ENCODE measurements at regions not wholly inside any gene's neighbourhood (a gene's known extent, or its start where the extent isn't known, plus 50 kb on each side); places are given as distances from the start of the nearest gene placed in this dataset.

DNA sequence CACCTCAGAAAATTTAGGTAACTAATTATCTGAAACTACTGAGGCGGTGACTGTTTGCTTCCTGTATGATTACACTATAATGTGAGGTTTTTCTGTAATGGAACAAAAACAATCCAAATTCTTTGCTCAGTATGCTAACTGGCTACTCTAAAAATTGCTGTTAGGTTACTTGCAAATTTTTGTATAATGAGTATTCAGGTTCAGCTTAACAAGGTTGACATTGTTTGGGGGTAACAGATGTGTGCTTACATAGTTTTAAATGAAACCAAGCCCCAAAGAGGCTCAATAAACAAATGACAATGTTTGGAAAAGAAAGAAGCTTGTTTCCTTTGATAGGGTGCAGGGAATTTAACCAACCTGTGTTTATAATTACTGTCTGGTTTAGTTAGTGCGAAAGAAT, 414.5 kb upstream of the MDFIC2 start:
- TF ChIP-seq CEBPB (IDR thresholded peaks at IDR 0.05) = no peak
- no peak for TF ChIP-seq CTCF (IDR thresholded peaks at IDR 0.05)
- no peak for TF ChIP-seq SREBF2 (IDR thresholded peaks at IDR 0.05)
- no peak for TF ChIP-seq ESRRA (IDR thresholded peaks at IDR 0.05; ENCODE audit: borderline replicate concordance, low read length)
- TF ChIP-seq HOXA7 (CRISPR knock-in tag; IDR thresholded peaks at IDR 0.05) = no peak
- no peak for TF ChIP-seq HDAC2 (IDR thresholded peaks at IDR 0.05)
- no peak for TF ChIP-seq MAX (IDR thresholded peaks at IDR 0.05)
- no peak for TF ChIP-seq RAD21 (conservative IDR thresholded peaks at IDR 0.05 in 1 of 2, IDR thresholded peaks at IDR 0.05 in 1 of 2)
- TF ChIP-seq CHD2 (IDR thresholded peaks at IDR 0.05; ENCODE audit: low read length, partially characterized antibody) = no peak
- TF ChIP-seq POLR2A (IDR thresholded peaks at IDR 0.05; ENCODE audit: low read length) = no peak
- no peak for TF ChIP-seq ELK1 (IDR thresholded peaks at IDR 0.05; ENCODE audit: low read depth, low read length)
- no peak for TF ChIP-seq EP300 (IDR thresholded peaks at IDR 0.05)

Measured in A549 (cell line).